BJ (cell line): ENCODE measurements at regions not wholly inside any gene's neighbourhood (a gene's known extent, or its start where the extent isn't known, plus 50 kb on each side); places are given as distances from the start of the nearest gene placed in this dataset.

Source experiments
- CTCF ChIA-PET: fragments of 350-600 bp; formaldehyde crosslinking; extraction: SDS; loops from one replicate; lab custom pipeline; 2021; ENCODE audit warnings: antibody characterized with exemption, inconsistent platforms; lab: Yijun Ruan, JAX
- POLR2A ChIA-PET: fragments of 300-600 bp; sonication (Branson Sonifier 250); formaldehyde crosslinking; extraction: SDS; loops from one replicate; lab custom pipeline; 2021; ENCODE audit warnings: antibody characterized with exemption; lab: Charles Lee
- DNase-seq: peaks from one replicate; pipeline ENCODE4 v3.0.0-alpha.2; 2011; ENCODE audit warnings: low read depth
- H3K27me3 ChIP-seq: 2 replicates; pipeline ENCODE4 v1.6.0; 2011; ENCODE audit warnings: low read length; ENCODE audit not compliant: control insufficient read depth, insufficient read depth
- H3K36me3 ChIP-seq: 2 replicates; pipeline ENCODE4 v1.5.1; 2011; ENCODE audit warnings: low read length; ENCODE audit not compliant: control insufficient read depth, insufficient read depth
- H3K4me3 ChIP-seq: 2 replicates; pipeline ENCODE4 v1.5.1; 2011; ENCODE audit warnings: low read depth, mild to moderate bottlenecking, control low read depth, low read length
- CTCF ChIP-seq: IDR thresholded peaks from 2 replicates; pipeline ENCODE4 v1.5.1; 2011; ENCODE audit warnings: low read depth, mild to moderate bottlenecking, control low read depth, inconsistent platforms, low read length, moderate library complexity; ENCODE audit not compliant: insufficient read depth

GRCh38 chr4:58406762-58407161 lies 1296.6 kb upstream of the IGFBP7 start:
- CTCF ChIA-PET: interaction anchor here (1.1 kb wide), 1 partner anchor 10 kb away, joined by 3 read pairs; no protein-coding TSS in a partner anchor
- DNase-seq: no peak
- Histone ChIP-seq H3K4me3 (no peak overlapping the region), H3K27me3 (no peaks in the 10 kb centered on the region), H3K36me3 (no peaks in the 10 kb centered on the region)
- no peak for TF ChIP-seq CTCF
- POLR2A ChIA-PET: no interaction called here

- TF ChIP-seq CTCF: no peak
- CTCF ChIA-PET: no interaction called here
These were observed 1258.0 kb upstream of the IGFBP7 start for GRCh38 chr4:58368221-58368620.

GRCh38 chr4:58360354-58361133 lies 1250.4 kb upstream of the IGFBP7 start:
- POLR2A ChIA-PET: no interaction called here
- CTCF ChIA-PET: interaction anchor here (0.6 to 1.6 kb wide), 3 partner anchors 10 to 32 kb away, joined by 3 to 4 read pairs (median 4); no protein-coding TSS in a partner anchor

More at GRCh38 chr4:58368221-58368620, 1258.0 kb upstream of the IGFBP7 start:
- Histone ChIP-seq H3K27me3 (no peaks in the 10 kb centered on the region), H3K4me3 (no peak overlapping the region), H3K36me3 (no peaks in the 10 kb centered on the region)
- POLR2A ChIA-PET: no interaction called here
- no peak for DNase-seq

GRCh38 chr4:58359590-58359989 lies 1249.4 kb upstream of the IGFBP7 start:
- no peak overlapping the region for H3K4me3 ChIP-seq
- H3K27me3 ChIP-seq: no peaks in the 10 kb centered on the region
- POLR2A ChIA-PET: no interaction called here
- DNase-seq: no peak
- TF ChIP-seq CTCF: no peak
- CTCF ChIA-PET: interaction anchor here (0.6 to 1.6 kb wide), 3 partner anchors 9 to 32 kb away, joined by 3 to 4 read pairs (median 4); no protein-coding TSS in a partner anchor
- H3K36me3 ChIP-seq: no peaks in the 10 kb centered on the region

More at GRCh38 chr4:58360354-58361133, 1250.4 kb upstream of the IGFBP7 start:
- TF ChIP-seq CTCF: no peak
- Histone ChIP-seq H3K36me3 (no peaks in the 10 kb centered on the region), H3K27me3 (no peaks in the 10 kb centered on the region), H3K4me3 (no peak overlapping the region)
- DNase-seq: no peak

GRCh38 chr4:58357947-58358346 lies 1247.8 kb upstream of the IGFBP7 start:
- no peaks in the 10 kb centered on the region for H3K27me3 ChIP-seq
- CTCF ChIA-PET: no interaction called here
- no peaks in the 10 kb centered on the region for H3K36me3 ChIP-seq
- TF ChIP-seq CTCF: no peak
- POLR2A ChIA-PET: no interaction called here
- no peak overlapping the region for H3K4me3 ChIP-seq
- DNase-seq: no peak
